ENCODE measurements at regions not wholly inside any gene's neighbourhood (a gene's known extent, or its start where the extent isn't known, plus 50 kb on each side); places are given as distances from the start of the nearest gene placed in this dataset.

GRCh38 chr13:29901710-29902631 lies 51.6 kb upstream of the UBL3 start:
- TF ChIP-seq CTCF (conservative IDR thresholded peaks at IDR 0.05; ENCODE audit: low read depth in 2 of 2) (no peak), STAT1 (IDR thresholded peaks at IDR 0.05; ENCODE audit: unreplicated experiment) (no peak), EZH2 (IDR thresholded peaks at IDR 0.05; ENCODE audit: low read depth, unreplicated experiment) (no peak), POLR2AphosphoS5 (IDR thresholded peaks at IDR 0.05; ENCODE audit: low read depth) (no peak), EZH2phosphoT487 (IDR thresholded peaks at IDR 0.05; ENCODE audit: unreplicated experiment) (no peak), JUNB (IDR thresholded peaks at IDR 0.05; ENCODE audit: unreplicated experiment) (no peak), REST (IDR thresholded peaks at IDR 0.05; ENCODE audit: unreplicated experiment) (no peak), CREB1 (CRISPR knock-in tag; IDR thresholded peaks at IDR 0.05; ENCODE audit: low read depth) (no peak), ZNF462 (CRISPR knock-in tag; IDR thresholded peaks at IDR 0.05) (no peak)

Data from GM23338 (cell line).